ENCODE measurements at regions not wholly inside any gene's neighbourhood (a gene's known extent, or its start where the extent isn't known, plus 50 kb on each side); places are given as distances from the start of the nearest gene placed in this dataset.

- TF ChIP-seq, protein P1, sequence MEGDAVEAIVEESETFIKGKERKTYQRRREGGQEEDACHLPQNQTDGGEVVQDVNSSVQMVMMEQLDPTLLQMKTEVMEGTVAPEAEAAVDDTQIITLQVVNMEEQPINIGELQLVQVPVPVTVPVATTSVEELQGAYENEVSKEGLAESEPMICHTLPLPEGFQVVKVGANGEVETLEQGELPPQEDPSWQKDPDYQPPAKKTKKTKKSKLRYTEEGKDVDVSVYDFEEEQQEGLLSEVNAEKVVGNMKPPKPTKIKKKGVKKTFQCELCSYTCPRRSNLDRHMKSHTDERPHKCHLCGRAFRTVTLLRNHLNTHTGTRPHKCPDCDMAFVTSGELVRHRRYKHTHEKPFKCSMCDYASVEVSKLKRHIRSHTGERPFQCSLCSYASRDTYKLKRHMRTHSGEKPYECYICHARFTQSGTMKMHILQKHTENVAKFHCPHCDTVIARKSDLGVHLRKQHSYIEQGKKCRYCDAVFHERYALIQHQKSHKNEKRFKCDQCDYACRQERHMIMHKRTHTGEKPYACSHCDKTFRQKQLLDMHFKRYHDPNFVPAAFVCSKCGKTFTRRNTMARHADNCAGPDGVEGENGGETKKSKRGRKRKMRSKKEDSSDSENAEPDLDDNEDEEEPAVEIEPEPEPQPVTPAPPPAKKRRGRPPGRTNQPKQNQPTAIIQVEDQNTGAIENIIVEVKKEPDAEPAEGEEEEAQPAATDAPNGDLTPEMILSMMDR (IDR thresholded peaks at IDR 0.05): no peak
- no peak for TF ChIP-seq POLR2A (IDR thresholded peaks at IDR 0.05)
- no peak for TF ChIP-seq POLR2AphosphoS5 (IDR thresholded peaks at IDR 0.05)
- no peak for TF ChIP-seq EP300 (IDR thresholded peaks at IDR 0.05)
Observed at GRCh38 chr7:68406480-68406879, 1191.8 kb upstream of the AUTS2 start.

All from gastroesophageal sphincter (tissue), 3 donors.